Hepatocyte (in vitro differentiated cells): ENCODE measurements at regions not wholly inside any gene's neighbourhood (a gene's known extent, or its start where the extent isn't known, plus 50 kb on each side); places are given as distances from the start of the nearest gene placed in this dataset.
"Not testable (repeated sequence)": the region's sequence is repeated elsewhere in the genome, so short reads cannot be mapped to it uniquely, and the experiment has no call there.

Experiments
- DNase-seq: peaks from one replicate; pipeline ENCODE4 v3.0.0-alpha.2; 2016; ENCODE audit warnings: low spot score
- H2AFZ ChIP-seq: fragments of 200-600 bp; sonication (generic); 2 replicates; pipeline ENCODE4 v1.6.0; 2016; ENCODE audit warnings: antibody characterized with exemption, mild to moderate bottlenecking
- H3K27ac ChIP-seq: fragments of 200-600 bp; sonication (generic); 2 replicates; pipeline ENCODE4 v1.5.1; 2016; ENCODE audit warnings: mild to moderate bottlenecking
- H3K27me3 ChIP-seq: fragments of 200-600 bp; sonication (generic); 2 replicates; pipeline ENCODE4 v1.6.1; 2016
- H3K36me3 ChIP-seq: fragments of 200-600 bp; sonication (generic); replicated peaks from 2 replicates; pipeline ENCODE4 v1.5.1; 2016; ENCODE audit warnings: low read depth; ENCODE audit not compliant: insufficient read depth
- H3K4me1 ChIP-seq: fragments of 200-600 bp; sonication (generic); 2 replicates; pipeline ENCODE4 v1.5.1; 2016; ENCODE audit warnings: mild to moderate bottlenecking, moderate library complexity; ENCODE audit not compliant: insufficient read depth
- H3K4me2 ChIP-seq: fragments of 200-600 bp; sonication (generic); 2 replicates; pipeline ENCODE4 v1.6.0; 2016
- H3K4me3 ChIP-seq: fragments of 200-600 bp; sonication (generic); 2 replicates; pipeline ENCODE4 v1.5.1; 2016; ENCODE audit warnings: mild to moderate bottlenecking
- H3K79me2 ChIP-seq: fragments of 200-600 bp; sonication (generic); 2 replicates; pipeline ENCODE4 v1.6.0; 2017; ENCODE audit warnings: mild to moderate bottlenecking
- H3K9me2 ChIP-seq: fragments of 200-600 bp; sonication (generic); replicated peaks from 2 replicates; pipeline ENCODE4 v1.6.0; 2017; ENCODE audit warnings: mild to moderate bottlenecking; ENCODE audit not compliant: insufficient read depth
- H3K9me3 ChIP-seq: fragments of 200-600 bp; sonication (generic); 2 replicates; pipeline ENCODE4 v1.5.1; 2016; ENCODE audit warnings: low read depth, mild to moderate bottlenecking
- H4K20me1 ChIP-seq: fragments of 200-600 bp; sonication (generic); 2 replicates; pipeline ENCODE4 v1.6.0; 2016; ENCODE audit warnings: mild to moderate bottlenecking; ENCODE audit not compliant: insufficient read depth, poor library complexity, severe bottlenecking
- EZH2 ChIP-seq: fragments of 200-600 bp; sonication (generic); IDR thresholded peaks from 2 replicates; pipeline ENCODE4 v1.6.1; 2016; ENCODE audit warnings: antibody characterized with exemption, mild to moderate bottlenecking, borderline replicate concordance
- EZH2phosphoT487 ChIP-seq: fragments of 200-600 bp; sonication (generic); IDR thresholded peaks from one replicate; pipeline ENCODE4 v1.6.1; 2018; ENCODE audit warnings: antibody characterized with exemption, mild to moderate bottlenecking, low read depth, moderate library complexity; ENCODE audit not compliant: unreplicated experiment, severe bottlenecking
- WGBS: methylation state at CpG from one replicate; pipeline ENCODE4 v1.1.6; 2016; ENCODE audit warnings: low lambda C conversion rate; ENCODE audit errors: missing lambda C conversion rate; 5-methylcytosine and 5-hydroxymethylcytosine counted together
- TF ChIP-seq, protein P1 (sequence below): fragments of 200-600 bp; sonication (generic); IDR thresholded peaks from 2 replicates; pipeline ENCODE4 v1.5.1; 2016; ENCODE audit warnings: antibody characterized with exemption, mild to moderate bottlenecking; ENCODE audit not compliant: poor library complexity

DNA sequence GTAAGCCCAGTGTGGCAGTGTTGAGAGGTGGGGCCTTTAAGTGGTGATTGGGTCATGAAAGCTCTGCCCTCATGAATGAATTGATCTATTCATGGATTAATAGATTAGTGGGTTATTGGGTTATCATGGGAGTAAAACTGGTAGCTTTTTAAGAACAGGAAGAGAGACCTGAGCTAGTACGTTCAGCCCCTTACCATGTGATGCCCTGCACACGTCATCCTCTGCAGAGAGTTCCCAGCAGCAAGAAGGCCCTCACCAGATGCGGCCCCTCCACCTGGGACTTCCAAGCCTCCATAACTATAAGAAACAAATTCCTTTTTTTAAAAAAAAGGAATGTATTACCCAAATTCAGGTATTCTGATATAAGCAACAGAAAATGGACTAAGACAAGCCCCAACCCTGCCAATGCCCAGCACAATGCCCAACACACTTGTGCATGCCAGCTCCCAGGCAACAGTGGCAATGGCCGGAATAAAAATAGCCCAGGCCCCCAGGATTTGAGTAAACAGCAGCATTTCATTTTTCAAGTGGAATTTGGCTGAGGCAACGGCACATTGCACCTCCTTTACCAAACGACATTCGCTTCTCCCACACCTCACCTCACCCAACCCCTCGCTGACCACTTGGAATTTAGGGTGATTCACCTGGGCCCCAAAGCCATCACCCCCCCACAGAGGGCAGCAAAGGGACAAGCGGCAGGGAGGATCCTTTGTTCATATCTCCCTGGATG is 215.9 kb downstream of the TOMM20 start:
- Histone ChIP-seq H3K27ac (no peak overlapping the region), H3K4me2 (no peak overlapping the region), H3K4me1 (peaks cover 23% of the 10 kb centered on the region), H3K9me2 (no peaks in the 10 kb centered on the region), H3K36me3 (no peaks in the 10 kb centered on the region), H3K4me3 (no peak overlapping the region), H4K20me1 (no peaks in the 10 kb centered on the region), H2AFZ (no peak overlapping the region), H3K79me2 (no peaks in the 10 kb centered on the region), H3K9me3 (no peaks in the 10 kb centered on the region), H3K27me3 (no peaks in the 10 kb centered on the region)
- WGBS = 91% methylated on average over 9 of the region's 9 CpGs
- TF ChIP-seq, protein P1, sequence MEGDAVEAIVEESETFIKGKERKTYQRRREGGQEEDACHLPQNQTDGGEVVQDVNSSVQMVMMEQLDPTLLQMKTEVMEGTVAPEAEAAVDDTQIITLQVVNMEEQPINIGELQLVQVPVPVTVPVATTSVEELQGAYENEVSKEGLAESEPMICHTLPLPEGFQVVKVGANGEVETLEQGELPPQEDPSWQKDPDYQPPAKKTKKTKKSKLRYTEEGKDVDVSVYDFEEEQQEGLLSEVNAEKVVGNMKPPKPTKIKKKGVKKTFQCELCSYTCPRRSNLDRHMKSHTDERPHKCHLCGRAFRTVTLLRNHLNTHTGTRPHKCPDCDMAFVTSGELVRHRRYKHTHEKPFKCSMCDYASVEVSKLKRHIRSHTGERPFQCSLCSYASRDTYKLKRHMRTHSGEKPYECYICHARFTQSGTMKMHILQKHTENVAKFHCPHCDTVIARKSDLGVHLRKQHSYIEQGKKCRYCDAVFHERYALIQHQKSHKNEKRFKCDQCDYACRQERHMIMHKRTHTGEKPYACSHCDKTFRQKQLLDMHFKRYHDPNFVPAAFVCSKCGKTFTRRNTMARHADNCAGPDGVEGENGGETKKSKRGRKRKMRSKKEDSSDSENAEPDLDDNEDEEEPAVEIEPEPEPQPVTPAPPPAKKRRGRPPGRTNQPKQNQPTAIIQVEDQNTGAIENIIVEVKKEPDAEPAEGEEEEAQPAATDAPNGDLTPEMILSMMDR = no peak
- TF ChIP-seq EZH2 (no peak), EZH2phosphoT487 (no peak)
- no peak for DNase-seq

DNA sequence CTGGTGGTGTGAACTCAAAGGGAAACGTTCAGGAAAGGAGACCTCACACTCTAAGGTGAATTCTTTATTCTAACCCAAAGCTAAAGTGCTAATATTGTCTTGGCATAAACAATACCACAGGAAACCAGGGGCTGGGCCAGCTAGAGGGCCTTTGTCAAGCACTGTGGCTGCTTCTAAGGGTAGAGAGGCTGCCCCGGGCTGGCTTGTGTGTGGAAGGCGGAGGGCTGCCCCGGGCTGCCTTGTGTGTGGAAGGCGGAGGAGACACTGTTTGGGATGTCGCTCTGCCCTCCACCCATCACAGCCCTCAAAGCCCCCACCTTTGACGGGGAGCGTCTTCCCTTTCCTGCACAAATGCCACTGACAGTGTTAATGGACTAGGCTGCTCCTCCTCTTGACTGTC is 216.8 kb downstream of the TOMM20 start:
- no peaks in the 10 kb centered on the region for H3K36me3 ChIP-seq
- no peak overlapping the region for H3K4me3 ChIP-seq
- no peak overlapping the region for H2AFZ ChIP-seq
- H4K20me1 ChIP-seq = no peaks in the 10 kb centered on the region
- H3K27ac ChIP-seq = no peak overlapping the region
- H3K9me3 ChIP-seq = no peaks in the 10 kb centered on the region
- no peaks in the 10 kb centered on the region for H3K9me2 ChIP-seq
- WGBS = 65% methylated on average over 8 of the region's 8 CpGs
- peaks cover 32% of the 10 kb centered on the region for H3K4me1 ChIP-seq
- H3K79me2 ChIP-seq = no peaks in the 10 kb centered on the region
- DNase-seq = no peak
- H3K27me3 ChIP-seq = no peaks in the 10 kb centered on the region
- H3K4me2 ChIP-seq = no peak overlapping the region
- TF ChIP-seq EZH2phosphoT487 = no peak
- no peak for TF ChIP-seq EZH2
- TF ChIP-seq, protein P1 = no peak

DNA sequence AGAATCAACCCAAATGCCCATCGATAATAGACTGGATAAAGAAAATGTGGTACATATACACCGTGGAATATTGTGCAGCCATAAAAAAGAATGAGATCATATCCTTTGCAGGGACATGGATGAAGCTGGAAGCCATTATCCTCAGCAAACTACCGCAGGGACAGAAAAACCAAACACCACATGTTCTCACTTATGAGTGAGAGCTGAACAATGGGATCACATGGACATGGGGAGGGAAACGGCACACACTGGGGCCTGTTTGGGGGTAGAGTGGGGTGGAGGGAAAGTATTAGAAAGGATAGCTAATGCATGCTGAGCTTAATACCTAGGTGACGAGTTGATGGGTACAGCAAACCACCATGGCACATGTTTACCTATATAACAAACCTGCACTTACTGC is 217.5 kb downstream of the TOMM20 start:
- H3K4me1 ChIP-seq = peaks cover 34% of the 10 kb centered on the region
- not testable (repeated sequence) for H3K4me3 ChIP-seq, H3K9me2 ChIP-seq, H3K27ac ChIP-seq, H3K9me3 ChIP-seq, H2AFZ ChIP-seq, H3K4me2 ChIP-seq, DNase-seq, H3K27me3 ChIP-seq, H3K79me2 ChIP-seq, H4K20me1 ChIP-seq, H3K36me3 ChIP-seq
- WGBS = 82% methylated on average over 5 of the region's 5 CpGs

DNA sequence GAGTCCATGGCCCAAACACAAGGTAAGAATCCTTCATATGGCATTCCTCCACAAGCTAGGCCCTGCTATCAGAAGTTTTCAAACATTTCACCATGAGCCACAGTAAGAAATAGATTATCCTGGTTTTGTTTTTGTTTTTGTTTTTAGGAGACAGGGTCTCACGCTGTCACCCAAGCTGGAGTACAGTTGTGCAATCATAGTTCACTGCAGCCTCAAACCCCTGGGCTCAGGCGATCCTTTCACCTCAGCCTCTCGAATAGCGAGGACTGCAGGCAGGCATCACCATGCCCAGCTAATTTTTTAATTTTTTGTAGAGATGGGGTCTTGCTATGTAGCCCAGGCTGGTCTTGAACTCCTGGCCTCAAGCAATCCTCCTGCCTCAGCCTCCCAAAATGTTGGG is 218.8 kb downstream of the TOMM20 start:
- Histone ChIP-seq H4K20me1 (no peaks in the 10 kb centered on the region), H3K9me2 (no peaks in the 10 kb centered on the region), H3K27ac (peak overlapping the region; percentile 96), H3K27me3 (no peaks in the 10 kb centered on the region), H3K9me3 (no peaks in the 10 kb centered on the region), H2AFZ (no peak overlapping the region), H3K4me2 (no peak overlapping the region), H3K36me3 (no peaks in the 10 kb centered on the region), H3K4me3 (no peak overlapping the region), H3K4me1 (peaks cover 28% of the 10 kb centered on the region), H3K79me2 (no peaks in the 10 kb centered on the region)
- no peak for DNase-seq
- 99% methylated on average over 4 of the region's 4 CpGs for WGBS
- TF ChIP-seq EZH2 (no peak), EZH2phosphoT487 (no peak)
